ENCODE measurements at regions not wholly inside any gene's neighbourhood (a gene's known extent, or its start where the extent isn't known, plus 50 kb on each side); places are given as distances from the start of the nearest gene placed in this dataset.

DNA sequence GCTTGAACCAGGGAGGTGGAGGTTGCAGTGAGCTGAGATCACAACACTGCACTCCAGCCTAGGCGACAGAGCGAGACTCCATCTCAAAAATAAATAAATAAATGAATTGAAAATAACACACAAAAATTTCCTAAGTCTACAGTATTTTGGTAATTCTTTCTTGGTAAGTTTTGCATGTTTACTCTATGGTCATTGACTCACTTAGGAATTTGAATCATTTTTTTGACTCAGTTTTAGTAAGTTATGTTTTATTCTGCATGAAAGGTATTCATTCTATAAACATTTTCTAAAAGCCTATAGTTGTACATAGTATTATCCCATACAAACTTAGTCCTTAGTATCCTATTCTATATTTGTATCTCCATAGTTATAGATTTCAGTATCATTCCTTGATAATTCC is 772.9 kb upstream of the SLIT2 start:
- TF ChIP-seq, protein P1, sequence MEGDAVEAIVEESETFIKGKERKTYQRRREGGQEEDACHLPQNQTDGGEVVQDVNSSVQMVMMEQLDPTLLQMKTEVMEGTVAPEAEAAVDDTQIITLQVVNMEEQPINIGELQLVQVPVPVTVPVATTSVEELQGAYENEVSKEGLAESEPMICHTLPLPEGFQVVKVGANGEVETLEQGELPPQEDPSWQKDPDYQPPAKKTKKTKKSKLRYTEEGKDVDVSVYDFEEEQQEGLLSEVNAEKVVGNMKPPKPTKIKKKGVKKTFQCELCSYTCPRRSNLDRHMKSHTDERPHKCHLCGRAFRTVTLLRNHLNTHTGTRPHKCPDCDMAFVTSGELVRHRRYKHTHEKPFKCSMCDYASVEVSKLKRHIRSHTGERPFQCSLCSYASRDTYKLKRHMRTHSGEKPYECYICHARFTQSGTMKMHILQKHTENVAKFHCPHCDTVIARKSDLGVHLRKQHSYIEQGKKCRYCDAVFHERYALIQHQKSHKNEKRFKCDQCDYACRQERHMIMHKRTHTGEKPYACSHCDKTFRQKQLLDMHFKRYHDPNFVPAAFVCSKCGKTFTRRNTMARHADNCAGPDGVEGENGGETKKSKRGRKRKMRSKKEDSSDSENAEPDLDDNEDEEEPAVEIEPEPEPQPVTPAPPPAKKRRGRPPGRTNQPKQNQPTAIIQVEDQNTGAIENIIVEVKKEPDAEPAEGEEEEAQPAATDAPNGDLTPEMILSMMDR (IDR thresholded peaks at IDR 0.05 in 8 of 11, conservative IDR thresholded peaks at IDR 0.05 in 3 of 11) = no peak
- TF ChIP-seq POLR2AphosphoS5 (IDR thresholded peaks at IDR 0.05) (no peak), POLR2A (IDR thresholded peaks at IDR 0.05) (no peak)
